Fibroblast of skin of left quadriceps (primary cell): ENCODE measurements at regions not wholly inside any gene's neighbourhood (a gene's known extent, or its start where the extent isn't known, plus 50 kb on each side); places are given as distances from the start of the nearest gene placed in this dataset.

Experiments
- DNase-seq, 2 experiments: peaks; one replicate each; pipeline ENCODE4 v3.0.0-alpha.2; 2013; ENCODE audit warnings: low read depth in 2 of 2

DNA sequence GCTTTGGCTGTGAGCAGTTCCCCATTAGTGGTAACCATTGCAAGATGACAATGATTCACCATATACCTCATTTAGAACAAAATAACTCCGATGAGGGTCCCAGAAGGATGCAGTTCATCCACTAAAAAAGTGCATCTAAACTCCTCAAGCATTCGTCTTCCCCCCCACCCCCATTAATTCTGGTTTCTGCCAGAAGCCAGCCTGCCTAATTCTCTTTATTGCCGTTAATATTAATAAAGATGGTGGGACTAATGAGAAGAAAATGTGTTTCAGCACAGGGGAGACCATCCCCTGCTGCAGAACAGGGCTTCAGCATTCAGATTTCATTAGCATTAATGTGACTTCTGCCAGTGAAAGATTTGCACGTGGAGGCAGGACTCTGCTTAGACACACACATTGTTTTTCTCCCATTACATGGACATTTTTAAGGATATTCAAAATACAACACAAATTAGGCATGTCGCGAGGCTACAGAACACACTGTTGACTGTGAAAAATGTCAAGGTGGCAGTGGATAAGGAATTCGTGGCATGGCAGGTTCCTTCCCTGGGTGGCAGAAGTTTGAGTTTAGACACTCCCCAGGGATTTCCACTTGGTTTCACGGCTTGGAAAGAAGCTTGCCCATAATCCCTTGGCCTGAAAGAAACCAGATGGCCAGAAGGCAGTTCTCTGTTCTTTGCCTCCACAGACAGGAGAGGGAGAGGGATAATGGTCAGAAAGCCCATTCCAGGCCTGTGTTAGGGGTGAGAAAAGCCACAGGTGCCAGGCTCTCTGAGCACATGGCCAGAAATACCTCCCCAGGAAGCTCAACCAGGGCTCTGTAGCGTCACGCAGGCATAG, 236.5 kb downstream of the FOXO1 start:
- no peak for DNase-seq

DNA sequence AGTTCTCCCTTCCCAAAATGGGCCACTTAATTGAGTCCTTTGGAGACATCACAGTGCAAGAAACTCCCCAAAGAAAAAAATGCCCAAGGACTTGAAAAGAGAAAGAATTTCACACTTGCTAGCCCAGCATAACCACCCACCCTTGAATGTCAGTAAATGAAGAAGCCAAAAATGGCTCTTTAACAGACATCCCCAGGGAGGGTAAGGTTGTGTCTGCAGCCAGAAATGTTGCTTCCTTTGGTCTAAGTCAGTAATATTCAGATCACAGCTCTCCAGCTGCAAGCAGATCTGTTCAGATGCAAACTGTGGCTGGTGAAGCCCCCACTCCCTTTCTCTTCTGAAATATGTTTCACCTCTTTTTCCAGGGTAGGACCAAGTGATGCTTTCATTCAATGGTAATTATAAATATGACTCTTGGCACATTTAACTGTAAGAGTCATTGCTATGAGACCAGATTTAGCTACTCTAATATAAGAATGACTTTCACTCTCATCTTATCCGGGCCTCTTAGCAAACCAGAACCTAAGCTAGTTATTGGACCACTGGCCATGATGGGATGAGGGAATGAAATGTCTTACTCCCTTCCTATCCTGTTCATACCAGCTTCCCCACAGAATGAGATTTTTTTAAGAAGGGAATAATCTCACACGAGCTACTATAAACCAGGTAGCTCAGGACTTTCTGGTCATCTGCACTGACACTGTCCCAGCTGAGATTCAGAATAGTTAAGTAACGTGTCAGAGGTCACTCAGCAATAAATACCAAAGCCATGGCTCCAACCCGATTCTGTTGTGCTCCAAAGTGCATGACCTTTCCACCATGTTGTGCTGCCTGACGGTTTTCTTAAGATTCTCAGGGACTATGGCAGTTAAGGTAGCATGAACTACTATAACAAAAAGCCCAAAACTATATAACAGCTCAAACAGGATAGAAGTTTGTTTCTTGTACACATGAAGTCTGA, 234.1 kb downstream of the FOXO1 start:
- no peak for DNase-seq

DNA sequence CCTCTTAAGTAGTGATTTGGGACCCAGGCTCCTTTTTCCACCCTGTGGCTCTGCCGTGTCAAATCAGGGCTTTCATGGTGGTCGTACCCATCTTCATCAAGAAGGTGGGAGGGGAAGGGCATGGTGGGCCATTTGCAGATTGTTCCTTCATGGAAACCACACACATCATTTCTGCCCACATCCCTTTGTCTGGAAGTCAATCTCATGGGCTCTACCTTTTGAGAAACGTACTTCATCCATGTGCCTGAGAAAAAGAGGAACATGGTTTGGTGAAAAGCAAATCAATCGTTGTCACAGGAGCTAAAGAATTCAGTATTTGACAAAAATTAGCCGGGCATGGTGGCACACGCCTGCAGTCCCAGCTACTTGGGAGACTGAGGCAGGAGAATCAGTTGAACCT, 233.4 kb downstream of the FOXO1 start:
- no peak for DNase-seq

DNA sequence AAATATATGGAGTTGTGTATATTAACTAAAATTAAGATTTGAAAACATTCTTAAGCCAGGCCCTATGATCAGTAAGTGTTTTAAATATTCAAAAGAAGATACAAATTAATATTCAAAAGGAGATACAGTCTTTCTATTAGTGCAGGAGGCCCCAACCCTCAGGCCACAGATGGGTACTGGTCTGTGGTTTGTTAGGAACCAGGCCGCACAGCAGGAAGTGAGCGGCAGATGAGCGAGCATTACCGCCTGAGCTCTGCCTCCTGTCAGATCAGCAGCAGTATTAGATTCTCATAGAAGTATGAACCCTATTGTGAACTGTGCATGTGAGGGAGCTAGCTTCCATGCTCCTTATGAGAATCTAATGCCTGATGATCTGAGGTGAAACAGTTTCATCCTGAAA, 232.9 kb downstream of the FOXO1 start:
- no peak for DNase-seq

DNA sequence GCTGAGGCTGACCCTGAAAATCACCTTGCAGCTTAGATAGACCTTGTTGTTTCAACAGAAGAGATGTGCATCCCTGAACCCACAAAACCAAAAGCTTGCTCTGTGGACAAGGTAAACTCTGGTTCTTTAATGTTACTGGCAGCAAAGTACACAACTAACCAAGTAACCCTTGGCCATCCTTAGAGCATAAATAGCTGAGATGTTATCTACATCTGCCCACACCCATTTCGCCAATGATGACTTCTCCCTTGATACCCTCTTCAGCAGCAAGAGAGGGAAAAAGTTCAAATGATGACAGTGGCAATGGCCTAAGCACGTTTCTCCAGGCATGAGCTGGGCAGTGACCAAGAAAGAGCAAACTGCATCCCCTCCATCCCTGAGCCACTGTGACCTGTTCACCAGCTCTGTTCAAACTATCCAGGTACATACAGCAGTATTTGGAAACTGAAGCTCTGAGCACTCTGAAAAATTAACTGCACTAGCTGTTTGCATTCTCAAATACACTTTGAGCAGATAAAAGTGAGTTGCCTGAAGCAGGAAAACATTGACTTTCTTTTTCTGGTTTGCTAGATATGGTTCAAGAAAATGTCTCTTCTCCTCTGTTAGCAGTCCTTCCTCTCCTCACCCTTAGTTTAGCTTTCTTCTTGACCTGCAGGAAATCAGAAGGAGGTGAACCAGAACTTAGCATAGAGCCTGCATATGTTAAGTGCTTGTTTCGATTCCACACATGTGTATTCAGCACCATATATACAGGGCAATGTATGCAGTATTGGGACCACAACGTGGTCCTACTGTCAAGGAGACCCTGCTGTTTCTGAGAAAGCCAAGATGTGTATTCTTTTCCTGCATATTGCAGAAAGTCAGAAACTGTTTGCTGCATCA, 231.7 kb downstream of the FOXO1 start:
- DNase-seq: no peak

DNA sequence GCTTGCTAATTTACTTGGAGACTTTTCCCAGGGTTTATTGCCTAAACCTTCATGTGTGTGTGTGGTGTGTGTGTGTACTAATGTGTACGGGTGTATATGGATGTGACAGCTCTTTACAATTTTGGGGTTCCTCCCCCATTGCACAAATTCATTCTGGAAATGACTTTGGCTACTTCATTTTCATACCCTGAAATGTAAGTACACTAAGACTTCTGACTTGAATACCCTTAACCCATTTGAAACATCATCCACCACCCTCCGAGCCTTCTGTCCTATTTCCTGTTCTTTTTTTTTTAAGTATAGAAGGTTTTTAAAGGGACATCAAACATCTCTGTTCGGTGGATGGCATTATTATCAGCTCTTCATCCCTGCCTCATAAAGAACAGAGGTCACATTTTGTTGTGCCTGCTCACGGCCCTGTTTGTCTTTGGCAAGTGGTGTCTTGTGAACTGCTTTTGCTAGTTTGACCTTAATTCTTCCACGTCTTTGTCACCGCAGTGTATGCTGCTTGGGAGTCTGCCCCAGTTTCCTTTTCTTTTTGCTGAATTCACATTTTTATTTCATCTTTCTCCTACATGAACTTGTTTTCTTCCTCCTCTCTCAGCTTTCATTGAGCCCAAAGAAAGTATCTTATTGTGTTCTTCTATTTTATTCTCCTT, 228.3 kb downstream of the FOXO1 start:
- no peak for DNase-seq

DNA sequence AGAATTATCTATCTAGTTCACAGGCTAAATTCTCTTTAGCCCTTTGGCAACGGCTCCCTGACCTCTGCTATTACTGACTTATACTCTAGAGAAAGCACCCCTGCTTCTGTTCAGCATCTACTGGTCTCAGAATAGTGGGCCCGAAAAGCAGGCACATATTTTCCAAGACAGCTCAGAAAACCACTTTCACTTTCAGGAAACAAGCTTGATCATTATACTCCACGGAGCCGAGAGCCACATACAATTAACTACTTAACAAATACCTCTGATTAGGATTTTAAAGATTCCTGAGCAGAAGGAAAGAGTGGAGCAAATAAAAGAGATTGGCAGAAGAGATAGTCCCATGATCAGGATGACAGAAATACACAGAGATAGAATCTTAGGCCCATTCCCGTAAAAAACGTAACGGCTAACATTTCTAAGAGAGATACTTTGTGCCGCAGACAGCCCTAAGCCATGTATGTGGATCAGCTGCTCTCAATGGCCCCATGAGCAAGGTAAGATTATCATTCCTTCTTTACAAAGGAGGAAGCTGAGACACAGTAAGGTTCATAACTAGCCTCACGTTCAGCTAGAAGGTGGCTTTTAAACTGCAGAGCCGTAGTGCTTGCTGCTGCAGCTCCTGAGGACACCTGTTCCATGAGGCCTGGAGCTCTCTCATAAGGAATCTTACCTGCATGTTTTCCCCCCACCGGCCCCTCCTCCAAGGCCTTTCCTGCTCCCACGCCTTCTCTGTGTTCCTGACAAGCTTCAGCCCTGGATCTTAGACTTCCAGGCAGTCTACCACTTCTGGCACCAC, 227.2 kb downstream of the FOXO1 start:
- no peak for DNase-seq

DNA sequence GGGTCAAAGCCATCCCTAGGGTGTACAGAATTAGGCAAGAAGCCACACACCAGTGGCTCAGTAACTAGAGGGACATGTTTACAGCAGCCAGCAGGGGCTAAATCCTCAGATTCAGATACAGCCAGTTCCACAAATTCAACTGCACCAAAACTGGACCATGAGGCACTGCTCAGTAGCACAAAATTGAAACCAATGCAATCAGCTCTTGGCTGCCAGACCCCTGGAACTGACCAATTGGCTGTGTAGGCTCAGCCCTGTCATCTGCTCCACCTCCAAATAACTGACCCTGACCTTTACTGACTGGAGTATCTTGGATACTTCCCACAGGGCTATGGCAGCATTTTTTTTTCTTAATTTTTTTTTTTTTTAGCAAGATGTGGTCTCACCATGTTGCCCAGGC, 226.5 kb downstream of the FOXO1 start:
- DNase-seq: no peak

DNA sequence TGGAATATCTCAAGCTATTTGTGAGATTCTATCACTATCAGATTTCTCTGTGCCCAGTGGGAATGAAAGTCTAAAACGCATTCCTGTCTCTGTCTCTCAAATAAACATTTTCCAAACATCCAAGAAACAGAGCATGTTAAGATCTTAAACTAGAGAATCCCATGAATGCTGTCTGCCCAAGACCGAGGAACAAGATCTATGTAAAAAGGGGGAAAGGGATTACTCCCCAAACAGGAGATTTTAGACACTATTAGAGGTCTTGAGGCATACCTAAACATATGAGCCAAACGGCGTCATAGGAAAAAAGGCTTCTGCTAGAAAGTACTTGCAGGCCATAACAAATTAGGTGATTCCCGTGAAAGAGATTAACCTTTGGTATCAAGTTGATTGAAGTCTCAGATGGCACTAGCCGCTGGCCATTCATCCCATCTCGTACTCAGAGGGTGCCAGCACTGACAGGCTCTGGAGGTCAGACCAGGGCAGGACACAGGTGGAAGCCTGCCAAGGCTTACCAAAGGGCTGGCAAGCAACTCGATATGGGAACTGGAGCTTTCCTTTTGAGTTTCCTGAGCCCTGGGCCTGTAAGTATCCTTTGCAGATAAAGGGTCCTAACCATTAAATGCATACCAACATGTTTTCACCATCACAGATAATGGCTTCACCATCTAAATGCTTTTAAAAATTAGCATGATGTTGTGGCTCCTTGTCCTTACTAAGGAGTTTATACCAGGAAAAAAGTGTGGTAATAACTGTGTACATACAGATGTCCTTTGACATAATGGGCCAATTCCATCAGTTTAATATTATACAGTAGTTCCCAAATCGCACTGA, 225.2 kb downstream of the FOXO1 start:
- no peak for DNase-seq

DNA sequence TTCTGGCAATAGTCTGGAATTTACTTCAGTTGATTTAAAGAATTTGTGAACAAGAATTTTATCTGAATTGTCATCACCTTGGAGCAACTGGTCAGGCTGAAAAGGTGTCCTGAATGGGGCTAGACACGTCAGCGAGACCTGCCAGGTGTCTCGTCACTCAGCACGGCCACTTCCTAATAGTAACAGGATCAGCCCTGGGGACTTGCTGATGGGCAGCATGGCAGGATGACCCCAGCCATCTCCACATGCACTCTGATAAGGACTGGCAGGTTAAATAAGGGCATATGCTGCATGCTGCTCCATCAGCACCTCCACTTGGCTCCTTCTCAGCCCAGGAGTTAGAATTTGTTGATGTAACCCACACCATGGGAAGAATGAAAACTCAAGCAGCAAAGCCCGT, 224.2 kb downstream of the FOXO1 start:
- no peak for DNase-seq

DNA sequence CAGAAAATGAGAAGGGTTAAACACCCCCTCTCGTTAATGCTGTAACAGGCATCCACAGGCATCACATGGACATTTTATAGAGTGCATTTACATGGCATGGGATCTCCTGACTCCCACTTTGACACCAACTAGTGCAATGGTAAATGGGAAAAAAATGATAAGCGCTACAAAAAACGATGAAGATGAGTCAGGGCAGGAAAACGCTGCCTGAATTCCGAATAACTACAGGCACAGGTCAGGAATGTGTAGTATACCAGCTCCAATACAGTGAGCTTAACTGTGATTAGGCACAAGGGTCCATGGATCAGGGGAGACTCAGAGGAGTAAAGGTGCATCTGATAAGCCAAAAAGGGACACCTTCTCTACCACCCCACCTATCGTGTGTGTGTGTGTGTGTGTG, 223.6 kb downstream of the FOXO1 start:
- no peak for DNase-seq

DNA sequence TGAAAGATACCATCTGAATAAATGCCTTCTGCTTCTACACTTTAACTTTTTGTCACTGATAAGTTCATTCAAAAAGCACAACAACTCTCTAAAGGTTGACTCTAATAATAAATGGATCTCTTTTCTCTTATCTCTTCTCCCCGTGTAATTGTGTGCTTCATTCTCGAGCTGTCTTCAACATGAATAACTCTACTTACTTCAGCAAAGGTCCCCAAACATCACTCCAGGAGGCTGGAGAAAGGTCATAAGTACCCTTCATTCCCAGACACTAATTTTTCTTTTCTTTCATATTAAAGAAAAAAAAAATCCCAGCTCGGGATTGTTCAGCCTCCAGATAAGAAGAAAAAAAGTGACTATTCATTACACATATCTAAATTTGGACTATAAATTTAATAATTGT, 222.2 kb downstream of the FOXO1 start:
- no peak for DNase-seq

DNA sequence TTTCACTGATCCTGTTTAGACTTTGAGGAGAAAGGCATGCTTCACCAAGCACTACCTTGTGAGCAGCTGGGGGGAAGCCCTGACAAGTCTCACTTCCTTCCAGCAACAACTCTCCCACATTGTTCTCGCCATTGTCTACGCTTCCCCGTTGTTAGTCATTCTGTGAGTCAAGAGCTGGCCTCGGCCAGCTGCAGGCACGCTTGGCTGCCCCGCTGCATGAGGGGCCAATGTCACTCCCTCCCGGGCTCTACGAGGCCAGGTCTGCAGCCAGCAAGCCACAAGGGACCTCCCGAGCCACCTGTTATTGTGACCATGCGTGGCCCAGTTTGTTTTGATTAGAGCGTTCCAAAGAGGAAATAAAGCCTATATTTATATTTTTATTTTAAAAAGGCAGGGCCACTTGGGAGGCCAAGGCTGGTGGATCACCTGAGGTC, 220.9 kb downstream of the FOXO1 start:
- no peak for DNase-seq

DNA sequence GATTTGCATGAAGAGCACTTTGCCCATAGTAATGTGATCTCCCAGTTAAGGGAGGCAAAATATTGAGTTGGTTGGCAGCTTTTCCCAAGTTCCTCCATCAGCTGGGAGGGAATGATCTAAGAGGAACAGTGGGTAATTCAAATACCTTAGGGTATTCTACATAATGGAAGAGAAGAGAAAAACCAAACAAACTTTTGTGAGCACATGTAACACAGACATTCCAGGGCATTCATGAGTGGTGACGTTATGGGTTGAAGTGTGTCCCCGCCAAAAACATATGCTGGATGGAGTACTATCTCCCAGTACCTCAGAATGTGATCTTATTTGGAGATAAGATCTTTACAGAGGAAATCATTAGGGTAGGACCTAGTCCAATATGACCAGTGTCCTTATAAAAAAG, 220.1 kb downstream of the FOXO1 start:
- no peak for DNase-seq

DNA sequence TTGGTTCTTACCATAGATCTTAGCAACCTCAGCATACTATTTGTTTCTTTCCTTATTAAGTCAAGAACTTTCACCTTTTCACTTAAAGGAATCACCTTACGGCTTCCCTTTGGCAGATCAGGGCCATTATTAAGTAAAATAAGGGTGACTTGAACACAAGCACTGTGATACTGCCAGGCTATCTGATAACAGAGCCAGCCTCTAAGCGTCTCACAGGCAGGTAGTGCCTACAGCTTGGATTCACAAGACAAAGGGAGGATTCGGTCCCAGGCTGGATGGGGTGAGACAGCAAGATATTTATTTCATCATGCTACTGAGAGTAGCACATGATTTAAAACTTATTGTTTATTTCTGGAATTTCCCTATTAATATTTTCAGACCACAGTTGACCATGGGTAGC, 218.6 kb downstream of the FOXO1 start:
- DNase-seq: no peak

DNA sequence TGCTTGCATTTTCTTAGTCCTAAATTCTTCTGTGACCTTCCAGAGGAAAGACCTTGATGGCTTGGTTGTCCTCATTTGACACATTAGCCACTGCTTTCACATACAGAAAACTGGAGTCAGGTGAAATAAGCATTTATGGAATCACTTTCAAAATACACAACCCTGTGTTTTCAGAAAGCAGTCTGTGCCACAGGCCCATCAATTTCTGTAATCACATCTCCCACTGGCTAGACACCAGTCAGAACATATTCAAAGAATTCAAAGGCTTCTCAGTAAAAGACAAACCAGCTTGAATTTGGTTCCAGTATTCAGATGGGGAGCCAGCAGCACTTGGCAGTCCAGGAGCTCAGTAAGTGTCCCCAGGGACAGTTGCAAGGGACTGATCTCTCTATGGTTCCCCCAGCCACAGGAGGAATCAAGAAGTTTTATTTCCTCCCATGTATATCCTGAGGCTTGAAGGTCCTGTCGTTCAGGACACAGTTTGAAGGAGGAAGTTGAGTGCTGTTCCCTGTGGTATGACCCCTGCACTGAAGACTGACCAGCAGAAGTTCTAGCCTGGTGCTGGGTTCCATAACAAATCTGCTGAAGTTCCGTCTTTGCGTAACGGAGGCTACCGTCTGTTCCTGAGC, 214.3 kb downstream of the FOXO1 start:
- DNase-seq: no peak

DNA sequence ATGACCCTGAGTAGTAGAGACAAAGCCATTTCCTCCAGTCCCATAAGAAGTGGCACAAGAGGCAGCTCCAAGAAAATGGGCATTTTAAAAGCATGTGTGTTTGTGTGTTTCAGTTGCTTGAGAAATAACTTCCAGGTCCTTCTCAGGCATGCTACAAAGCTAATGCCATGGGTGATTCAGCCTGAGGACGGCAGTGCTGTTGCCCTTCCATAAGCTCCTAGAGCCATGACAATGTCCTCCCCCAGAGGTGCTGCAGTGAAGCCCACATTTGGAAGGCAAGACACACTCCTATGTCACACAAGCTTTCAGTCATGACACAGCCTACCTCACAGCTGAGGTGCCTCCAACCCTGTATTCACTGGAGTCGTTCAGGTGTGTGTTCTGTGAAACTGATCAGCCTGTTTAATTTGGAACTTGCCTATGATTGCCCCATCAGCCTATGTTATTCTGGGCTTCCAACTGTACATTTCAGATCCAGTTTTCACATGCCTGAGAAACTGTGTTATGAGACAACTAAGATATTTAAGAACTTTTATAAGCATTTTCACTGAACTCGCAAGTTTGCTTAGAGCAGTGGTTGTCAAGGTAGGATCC, 213.6 kb downstream of the FOXO1 start:
- DNase-seq: no peak

DNA sequence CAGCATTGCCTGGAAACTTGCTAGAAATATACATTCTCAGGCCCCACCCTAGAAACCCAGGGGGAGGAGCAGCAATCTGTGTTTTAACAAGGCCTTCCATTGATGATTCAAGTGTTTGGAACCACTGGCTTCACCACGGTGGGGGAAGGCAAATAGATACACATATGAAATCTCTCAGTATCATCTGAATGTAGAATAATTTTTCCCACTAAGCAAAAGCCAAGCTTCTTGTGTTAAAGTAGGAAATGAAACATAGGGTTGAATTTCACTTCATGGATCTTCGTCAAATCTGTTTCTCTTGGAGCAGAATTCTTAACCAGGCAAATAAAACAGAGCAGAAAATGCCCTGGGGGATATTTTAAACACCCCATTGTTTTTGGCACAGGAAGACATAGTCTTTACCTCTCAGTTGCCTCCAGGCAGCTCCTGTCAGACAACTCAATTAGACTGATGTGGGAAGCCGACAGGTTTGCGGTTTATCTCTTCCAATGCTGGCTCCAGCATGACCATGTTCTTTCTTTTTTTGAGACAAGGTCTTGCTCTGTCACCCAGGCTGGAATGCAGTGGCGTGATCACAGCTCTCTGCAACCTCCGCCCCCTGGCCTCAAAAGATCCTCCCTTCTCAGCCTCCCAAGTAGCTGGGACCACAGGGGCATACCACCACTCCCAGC, 213.0 kb downstream of the FOXO1 start:
- no peak for DNase-seq
